ENCODE measurements at regions not wholly inside any gene's neighbourhood (a gene's known extent, or its start where the extent isn't known, plus 50 kb on each side); places are given as distances from the start of the nearest gene placed in this dataset.

DNA sequence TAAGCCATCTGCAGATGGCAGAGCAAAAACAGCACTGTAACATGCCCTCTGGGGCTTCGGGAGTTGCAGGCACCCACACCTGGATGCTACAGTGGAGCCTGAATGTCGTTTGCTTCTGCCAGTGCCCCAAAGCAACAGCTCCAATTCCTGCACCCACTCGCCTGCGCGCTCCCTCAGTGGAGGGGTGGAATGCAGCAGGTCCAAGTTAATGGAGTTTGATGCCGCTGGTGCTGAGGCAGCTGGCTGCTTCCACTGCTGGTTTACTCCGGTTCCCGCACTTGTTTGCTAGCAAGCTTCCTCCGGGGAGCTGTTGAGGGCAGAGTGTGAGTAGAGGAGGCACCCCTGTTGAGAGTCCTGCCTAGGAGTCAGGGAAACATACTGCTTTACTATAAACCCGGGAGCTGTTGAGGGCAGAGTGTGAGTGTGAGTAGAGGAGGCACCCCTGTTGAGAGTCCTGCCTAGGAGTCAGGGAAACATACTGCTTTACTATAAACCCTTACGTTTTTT lies 584.0 kb upstream of the TMPRSS15 start:
- TF ChIP-seq POLR2A (IDR thresholded peaks at IDR 0.05; ENCODE audit: extremely low read depth, insufficient read length) (no peak), MYC (IDR thresholded peaks at IDR 0.05; ENCODE audit: low read depth, low read length) (no peak)
- TF ChIP-seq, protein P1, sequence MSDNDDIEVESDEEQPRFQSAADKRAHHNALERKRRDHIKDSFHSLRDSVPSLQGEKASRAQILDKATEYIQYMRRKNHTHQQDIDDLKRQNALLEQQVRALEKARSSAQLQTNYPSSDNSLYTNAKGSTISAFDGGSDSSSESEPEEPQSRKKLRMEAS (IDR thresholded peaks at IDR 0.05; ENCODE audit: low read depth, low read length), result no peak
- TF ChIP-seq, protein P2, sequence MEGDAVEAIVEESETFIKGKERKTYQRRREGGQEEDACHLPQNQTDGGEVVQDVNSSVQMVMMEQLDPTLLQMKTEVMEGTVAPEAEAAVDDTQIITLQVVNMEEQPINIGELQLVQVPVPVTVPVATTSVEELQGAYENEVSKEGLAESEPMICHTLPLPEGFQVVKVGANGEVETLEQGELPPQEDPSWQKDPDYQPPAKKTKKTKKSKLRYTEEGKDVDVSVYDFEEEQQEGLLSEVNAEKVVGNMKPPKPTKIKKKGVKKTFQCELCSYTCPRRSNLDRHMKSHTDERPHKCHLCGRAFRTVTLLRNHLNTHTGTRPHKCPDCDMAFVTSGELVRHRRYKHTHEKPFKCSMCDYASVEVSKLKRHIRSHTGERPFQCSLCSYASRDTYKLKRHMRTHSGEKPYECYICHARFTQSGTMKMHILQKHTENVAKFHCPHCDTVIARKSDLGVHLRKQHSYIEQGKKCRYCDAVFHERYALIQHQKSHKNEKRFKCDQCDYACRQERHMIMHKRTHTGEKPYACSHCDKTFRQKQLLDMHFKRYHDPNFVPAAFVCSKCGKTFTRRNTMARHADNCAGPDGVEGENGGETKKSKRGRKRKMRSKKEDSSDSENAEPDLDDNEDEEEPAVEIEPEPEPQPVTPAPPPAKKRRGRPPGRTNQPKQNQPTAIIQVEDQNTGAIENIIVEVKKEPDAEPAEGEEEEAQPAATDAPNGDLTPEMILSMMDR (IDR thresholded peaks at IDR 0.05; ENCODE audit: low read depth, low read length), result no peak
- H3K4me3 ChIP-seq (ENCODE audit: low read depth, low read length), result no peak overlapping the region
- no peak for DNase-seq (ENCODE audit: low read depth)

DNA sequence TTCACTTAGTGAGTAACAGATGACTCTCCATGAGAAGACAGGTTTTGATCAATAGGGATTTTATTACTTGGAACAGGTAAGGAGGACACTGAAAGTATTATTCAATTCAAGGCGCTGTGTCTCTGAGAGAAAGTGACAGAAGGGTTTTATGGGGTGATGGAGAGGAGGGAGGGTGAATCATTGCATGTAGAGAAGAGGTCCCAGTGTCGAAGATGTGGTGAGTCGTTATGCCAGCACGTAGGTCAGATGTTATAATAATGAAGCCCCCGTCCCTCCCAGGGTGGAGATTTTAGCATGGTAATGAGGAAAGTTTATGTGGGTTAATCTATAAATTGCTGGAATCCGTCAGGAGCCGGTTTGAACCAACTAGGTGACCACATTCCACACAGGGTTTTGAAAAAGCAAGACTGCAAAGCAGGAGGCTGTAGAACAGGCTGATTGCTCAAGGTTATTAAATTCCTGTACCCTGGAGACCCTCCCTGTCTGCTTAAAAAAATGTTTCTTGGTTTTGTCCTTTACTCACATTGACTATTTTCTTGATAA lies 586.4 kb upstream of the TMPRSS15 start:
- DNase-seq (ENCODE audit: low read depth), result no peak
- H3K4me3 ChIP-seq (ENCODE audit: low read depth, low read length), result no peak overlapping the region
- TF ChIP-seq, protein P2 (IDR thresholded peaks at IDR 0.05; ENCODE audit: low read depth, low read length), result no peak
- TF ChIP-seq POLR2A (IDR thresholded peaks at IDR 0.05; ENCODE audit: extremely low read depth, insufficient read length) (no peak), MYC (IDR thresholded peaks at IDR 0.05; ENCODE audit: low read depth, low read length) (no peak)
- TF ChIP-seq, protein P1 (IDR thresholded peaks at IDR 0.05; ENCODE audit: low read depth, low read length), result no peak

- TF ChIP-seq, protein P2 (IDR thresholded peaks at IDR 0.05; ENCODE audit: low read depth, low read length), result no peak
- no peak for TF ChIP-seq MYC (IDR thresholded peaks at IDR 0.05; ENCODE audit: low read depth, low read length)
- no peak for TF ChIP-seq POLR2A (IDR thresholded peaks at IDR 0.05; ENCODE audit: extremely low read depth, insufficient read length)
- TF ChIP-seq, protein P1 (IDR thresholded peaks at IDR 0.05; ENCODE audit: low read depth, low read length), result no peak
- no peak overlapping the region for H3K4me3 ChIP-seq (ENCODE audit: low read depth, low read length)
- DNase-seq (ENCODE audit: low read depth), result no peak
Measured at GRCh38 chr21:18991846-18992245, 588.3 kb upstream of the TMPRSS15 start.

- H3K4me3 ChIP-seq (ENCODE audit: low read depth, low read length), result no peak overlapping the region
- TF ChIP-seq, protein P2 (IDR thresholded peaks at IDR 0.05; ENCODE audit: low read depth, low read length), result no peak
- TF ChIP-seq, protein P1 (IDR thresholded peaks at IDR 0.05; ENCODE audit: low read depth, low read length), result no peak
- TF ChIP-seq MYC (IDR thresholded peaks at IDR 0.05; ENCODE audit: low read depth, low read length) (no peak), POLR2A (IDR thresholded peaks at IDR 0.05; ENCODE audit: extremely low read depth, insufficient read length) (no peak)
- no peak for DNase-seq (ENCODE audit: low read depth)
Measured at GRCh38 chr21:19010251-19010650, 606.7 kb upstream of the TMPRSS15 start.

- no peak overlapping the region for H3K4me3 ChIP-seq (ENCODE audit: low read depth, low read length)
- TF ChIP-seq MYC (IDR thresholded peaks at IDR 0.05; ENCODE audit: low read depth, low read length), result no peak
- TF ChIP-seq POLR2A (IDR thresholded peaks at IDR 0.05; ENCODE audit: extremely low read depth, insufficient read length), result no peak
- TF ChIP-seq, protein P1 (IDR thresholded peaks at IDR 0.05; ENCODE audit: low read depth, low read length), result no peak
- TF ChIP-seq, protein P2 (IDR thresholded peaks at IDR 0.05; ENCODE audit: low read depth, low read length), result no peak
- no peak for DNase-seq (ENCODE audit: low read depth)
Measured at GRCh38 chr21:19010996-19011395, 607.4 kb upstream of the TMPRSS15 start.
